Smooth muscle cell (in vitro differentiated cells): ENCODE measurements at regions not wholly inside any gene's neighbourhood (a gene's known extent, or its start where the extent isn't known, plus 50 kb on each side); places are given as distances from the start of the nearest gene placed in this dataset.

Source experiments
- DNase-seq: peaks from one replicate; lab custom pipeline; 2025; ENCODE audit not compliant: unreplicated experiment; lab: John Stamatoyannopoulos, UW
- H2AFZ ChIP-seq: fragments of 200-600 bp; sonication (generic); 2 replicates; pipeline ENCODE4 v1.6.0; 2016; ENCODE audit warnings: antibody characterized with exemption, low read depth, mild to moderate bottlenecking
- H3F3A ChIP-seq: fragments of 200-600 bp; sonication (generic); 2 replicates; pipeline ENCODE4 v1.6.0; 2017; ENCODE audit warnings: antibody characterized with exemption, low read depth
- H3K27ac ChIP-seq: fragments of 200-600 bp; sonication (generic); 2 replicates; pipeline ENCODE4 v1.5.1; 2016; ENCODE audit warnings: low read depth, mild to moderate bottlenecking
- H3K27me3 ChIP-seq: fragments of 200-600 bp; sonication (generic); 2 replicates; pipeline ENCODE4 v1.6.1; 2016; ENCODE audit warnings: low read depth, mild to moderate bottlenecking
- H3K36me3 ChIP-seq: fragments of 200-600 bp; sonication (generic); 2 replicates; pipeline ENCODE4 v1.5.1; 2016; ENCODE audit warnings: low read depth
- H3K4me1 ChIP-seq: fragments of 200-600 bp; sonication (generic); 2 replicates; pipeline ENCODE4 v1.5.1; 2016; ENCODE audit warnings: low read depth
- H3K4me2 ChIP-seq: fragments of 200-600 bp; sonication (generic); 2 replicates; pipeline ENCODE4 v1.6.0; 2016; ENCODE audit warnings: mild to moderate bottlenecking
- H3K4me3 ChIP-seq: fragments of 200-600 bp; sonication (generic); 2 replicates; pipeline ENCODE4 v1.5.1; 2016; ENCODE audit warnings: mild to moderate bottlenecking
- H3K79me2 ChIP-seq: fragments of 200-600 bp; sonication (generic); 2 replicates; pipeline ENCODE4 v1.6.0; 2016; ENCODE audit warnings: low read depth, mild to moderate bottlenecking
- H3K9ac ChIP-seq: fragments of 200-600 bp; sonication (generic); 2 replicates; pipeline ENCODE4 v1.6.0; 2016; ENCODE audit warnings: low read depth
- H3K9me3 ChIP-seq: fragments of 200-600 bp; sonication (generic); replicated peaks from 2 replicates; pipeline ENCODE4 v1.5.1; 2016; ENCODE audit warnings: low read depth
- H4K20me1 ChIP-seq: fragments of 200-600 bp; sonication (generic); 2 replicates; pipeline ENCODE4 v1.6.0; 2016; ENCODE audit warnings: low read depth
- WGBS: methylation state at CpG from one replicate; pipeline ENCODE4 v1.1.7; 2016; ENCODE audit warnings: low lambda C conversion rate; 5-methylcytosine and 5-hydroxymethylcytosine counted together
- TF ChIP-seq, protein P1 (sequence below): fragments of 200-600 bp; sonication (generic); IDR thresholded peaks from 2 replicates; pipeline ENCODE4 v1.5.1; 2017; ENCODE audit warnings: borderline replicate concordance, mild to moderate bottlenecking, antibody characterized with exemption; ENCODE audit not compliant: insufficient read depth, poor library complexity, severe bottlenecking

DNA sequence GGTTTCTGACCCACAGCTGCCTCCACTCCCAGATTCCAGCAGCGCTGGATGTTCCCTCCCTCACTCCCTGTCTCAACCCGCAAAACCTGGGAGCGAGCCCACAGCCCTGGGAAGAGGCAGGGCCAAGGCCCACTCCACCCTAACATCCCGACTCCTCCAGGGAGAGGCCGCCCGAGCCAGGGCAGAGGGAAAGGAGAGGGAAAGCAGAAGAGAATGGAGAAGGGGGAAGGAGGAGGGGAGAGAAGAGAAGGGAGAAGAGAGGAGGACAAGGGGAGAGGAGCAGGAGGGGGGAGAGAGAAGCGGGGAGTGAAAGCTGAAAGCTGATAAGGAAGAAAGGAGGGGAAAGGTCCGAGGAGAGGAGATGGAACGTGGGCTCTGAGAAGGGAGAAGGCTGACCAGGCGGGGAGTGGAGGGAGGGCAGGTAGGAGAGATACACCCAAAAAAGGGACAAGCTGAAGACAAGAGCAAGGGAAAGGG, 120.2 kb upstream of the PJA1 start:
- DNase-seq = no peak
- Histone ChIP-seq H3K9me3 (no peaks in the 10 kb centered on the region), H3F3A (no peaks in the 10 kb centered on the region), H3K27ac (no peak overlapping the region), H3K79me2 (no peaks in the 10 kb centered on the region), H3K4me3 (peak overlapping the region; percentile 48), H2AFZ (peak overlapping the region; percentile 31), H3K4me1 (no peaks in the 10 kb centered on the region), H4K20me1 (no peaks in the 10 kb centered on the region), H3K27me3 (no peaks in the 10 kb centered on the region), H3K9ac (no peak overlapping the region), H3K36me3 (no peaks in the 10 kb centered on the region), H3K4me2 (peak overlapping the region; percentile 83)
- TF ChIP-seq, protein P1, sequence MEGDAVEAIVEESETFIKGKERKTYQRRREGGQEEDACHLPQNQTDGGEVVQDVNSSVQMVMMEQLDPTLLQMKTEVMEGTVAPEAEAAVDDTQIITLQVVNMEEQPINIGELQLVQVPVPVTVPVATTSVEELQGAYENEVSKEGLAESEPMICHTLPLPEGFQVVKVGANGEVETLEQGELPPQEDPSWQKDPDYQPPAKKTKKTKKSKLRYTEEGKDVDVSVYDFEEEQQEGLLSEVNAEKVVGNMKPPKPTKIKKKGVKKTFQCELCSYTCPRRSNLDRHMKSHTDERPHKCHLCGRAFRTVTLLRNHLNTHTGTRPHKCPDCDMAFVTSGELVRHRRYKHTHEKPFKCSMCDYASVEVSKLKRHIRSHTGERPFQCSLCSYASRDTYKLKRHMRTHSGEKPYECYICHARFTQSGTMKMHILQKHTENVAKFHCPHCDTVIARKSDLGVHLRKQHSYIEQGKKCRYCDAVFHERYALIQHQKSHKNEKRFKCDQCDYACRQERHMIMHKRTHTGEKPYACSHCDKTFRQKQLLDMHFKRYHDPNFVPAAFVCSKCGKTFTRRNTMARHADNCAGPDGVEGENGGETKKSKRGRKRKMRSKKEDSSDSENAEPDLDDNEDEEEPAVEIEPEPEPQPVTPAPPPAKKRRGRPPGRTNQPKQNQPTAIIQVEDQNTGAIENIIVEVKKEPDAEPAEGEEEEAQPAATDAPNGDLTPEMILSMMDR = no peak
- WGBS = 63% methylated on average over 10 of the region's 10 CpGs

DNA sequence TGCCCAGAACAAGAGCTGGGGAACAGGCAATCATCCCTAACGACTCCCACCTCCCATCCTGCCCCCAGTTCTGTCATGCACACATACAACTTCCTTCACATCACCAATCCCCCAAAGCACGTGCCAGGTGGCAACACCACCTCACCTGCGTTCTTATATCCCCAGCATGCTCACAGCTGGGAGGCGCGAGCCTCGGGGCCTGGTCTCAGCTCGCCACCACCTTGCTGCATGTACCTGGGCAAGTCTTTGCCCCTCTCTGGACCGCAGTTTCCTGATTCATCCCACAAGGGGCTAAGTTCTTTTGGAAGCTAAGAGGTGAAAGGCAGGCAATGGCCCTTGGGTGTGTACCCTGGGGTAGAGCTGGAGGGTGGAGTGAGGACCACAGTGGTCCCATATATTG, 119.2 kb upstream of the PJA1 start:
- Histone ChIP-seq H4K20me1 (no peaks in the 10 kb centered on the region), H3K4me3 (no peak overlapping the region), H2AFZ (no peak overlapping the region), H3F3A (no peaks in the 10 kb centered on the region), H3K27me3 (no peaks in the 10 kb centered on the region), H3K36me3 (no peaks in the 10 kb centered on the region), H3K4me1 (no peaks in the 10 kb centered on the region), H3K79me2 (no peaks in the 10 kb centered on the region), H3K27ac (no peak overlapping the region), H3K9ac (no peak overlapping the region), H3K9me3 (no peaks in the 10 kb centered on the region), H3K4me2 (no peak overlapping the region)
- TF ChIP-seq, protein P1 = no peak
- no peak for DNase-seq
- 82% methylated on average over 8 of the region's 8 CpGs for WGBS

DNA sequence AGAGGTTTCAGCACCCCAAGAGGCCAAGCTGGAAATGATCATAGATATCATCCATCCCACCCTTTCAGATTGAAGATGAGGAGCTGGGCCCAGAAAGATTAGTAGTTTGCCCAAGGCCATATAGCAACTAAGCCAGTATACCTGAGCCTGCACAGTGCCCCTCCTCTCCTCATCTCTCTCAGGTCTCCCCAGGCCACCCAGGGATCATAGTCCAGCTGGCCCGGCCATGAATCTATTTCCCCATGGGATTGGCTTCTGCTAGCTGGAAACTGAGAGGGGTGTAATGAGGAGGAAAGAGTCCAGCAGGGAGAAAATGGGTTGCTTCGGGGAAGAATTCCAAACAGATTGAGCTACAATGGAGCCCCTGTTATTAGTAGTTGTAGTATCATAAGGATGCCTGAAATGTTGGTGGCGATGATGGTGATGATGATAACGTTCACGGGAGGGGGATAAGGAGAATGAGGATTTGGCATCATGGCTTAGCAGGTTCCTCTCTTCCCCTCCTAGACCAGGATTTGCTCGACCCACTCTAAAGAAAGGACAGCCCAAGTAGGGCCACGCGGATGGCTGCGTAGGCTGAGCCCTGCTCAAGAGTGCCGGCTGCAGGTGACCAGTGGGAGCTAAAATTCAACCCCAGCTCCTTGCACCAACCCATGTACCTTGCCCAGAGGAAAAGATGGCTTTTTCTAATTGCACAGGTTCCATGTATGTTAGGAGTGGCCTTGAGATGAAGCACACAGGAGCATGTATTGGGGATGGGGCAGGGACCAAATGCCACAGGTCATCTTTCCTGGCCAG, 117.8 kb upstream of the PJA1 start:
- Histone ChIP-seq H3K4me3 (no peak overlapping the region), H3K27me3 (no peaks in the 10 kb centered on the region), H2AFZ (no peak overlapping the region), H3K4me2 (no peak overlapping the region), H3K9ac (no peak overlapping the region), H3K36me3 (no peaks in the 10 kb centered on the region), H3K4me1 (no peaks in the 10 kb centered on the region), H4K20me1 (no peaks in the 10 kb centered on the region), H3F3A (no peaks in the 10 kb centered on the region), H3K79me2 (no peaks in the 10 kb centered on the region), H3K27ac (no peak overlapping the region), H3K9me3 (no peaks in the 10 kb centered on the region)
- 71% methylated on average over 10 of the region's 10 CpGs for WGBS
- TF ChIP-seq, protein P1 = no peak
- no peak for DNase-seq

DNA sequence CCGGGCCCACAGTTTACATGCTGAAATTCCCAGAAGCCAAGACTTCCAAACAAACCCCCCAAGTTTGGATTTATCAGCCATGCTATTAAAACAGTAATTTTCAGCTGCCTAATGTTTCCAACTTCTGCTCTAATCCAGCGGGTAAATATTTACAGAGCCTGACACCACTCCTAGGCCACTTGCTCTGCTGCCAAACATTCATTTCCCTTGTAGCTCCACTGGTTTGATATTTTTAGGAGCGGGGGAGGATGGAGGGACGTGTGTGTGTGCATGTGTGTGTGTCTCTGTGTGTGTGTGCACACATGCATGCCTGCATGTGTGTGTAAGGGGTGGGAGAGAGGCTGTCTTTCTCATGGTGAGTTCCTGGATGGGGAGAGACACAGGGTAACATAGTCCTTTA, 115.7 kb upstream of the PJA1 start:
- WGBS = 37% methylated on average over 4 of the region's 4 CpGs
- no peaks in the 10 kb centered on the region for H3K9me3 ChIP-seq

More for the DNA sequence above, 115.7 kb upstream of the PJA1 start:
- Histone ChIP-seq H3K4me2 (no peak overlapping the region), H3K36me3 (no peaks in the 10 kb centered on the region), H3K27ac (no peak overlapping the region), H3K9ac (no peak overlapping the region), H3K79me2 (no peaks in the 10 kb centered on the region), H3K4me3 (no peak overlapping the region), H4K20me1 (no peaks in the 10 kb centered on the region), H3K27me3 (no peaks in the 10 kb centered on the region), H3K4me1 (no peaks in the 10 kb centered on the region), H2AFZ (no peak overlapping the region), H3F3A (no peaks in the 10 kb centered on the region)
- TF ChIP-seq, protein P1 = no peak
- no peak for DNase-seq
